Parathyroid adenoma (tissue), 2 donors: ENCODE measurements at regions not wholly inside any gene's neighbourhood (a gene's known extent, or its start where the extent isn't known, plus 50 kb on each side); places are given as distances from the start of the nearest gene placed in this dataset.
"Not testable (repeated sequence)": the region's sequence is repeated elsewhere in the genome, so short reads cannot be mapped to it uniquely, and the experiment has no call there.

ENCODE experiments used
- H2AFZ ChIP-seq: fragments of 300-600 bp; sonication (generic); one replicate; pipeline ENCODE4 v1.7.0; 2017; ENCODE audit warnings: antibody characterized with exemption, mild to moderate bottlenecking
- H3K27ac ChIP-seq: fragments of 300-600 bp; sonication (generic); one replicate; pipeline ENCODE4 v1.7.0; 2017
- H3K27me3 ChIP-seq: fragments of 300-600 bp; sonication (generic); one replicate; pipeline ENCODE4 v1.7.0; 2017; ENCODE audit warnings: low read length; ENCODE audit not compliant: control insufficient read depth, insufficient read depth
- H3K36me3 ChIP-seq: fragments of 300-600 bp; sonication (generic); one replicate; pipeline ENCODE4 v1.7.0; 2017; ENCODE audit warnings: low read length; ENCODE audit not compliant: control insufficient read depth, insufficient read depth
- H3K4me1 ChIP-seq: fragments of 300-600 bp; sonication (generic); one replicate; pipeline ENCODE4 v1.7.0; 2017; ENCODE audit warnings: control low read depth
- H3K4me2 ChIP-seq: fragments of 300-600 bp; sonication (generic); one replicate; pipeline ENCODE4 v1.7.0; 2017; ENCODE audit warnings: low read length
- H3K4me3 ChIP-seq: fragments of 300-600 bp; sonication (generic); one replicate; pipeline ENCODE4 v1.7.0; 2017; ENCODE audit warnings: low read depth, low read length
- H3K79me2 ChIP-seq: fragments of 300-600 bp; sonication (generic); one replicate; pipeline ENCODE4 v1.7.0; 2017; ENCODE audit warnings: control low read depth
- H3K9ac ChIP-seq: fragments of 300-600 bp; sonication (generic); one replicate; pipeline ENCODE4 v1.7.0; 2017; ENCODE audit warnings: mild to moderate bottlenecking
- H3K9me3 ChIP-seq: fragments of 300-600 bp; sonication (generic); one replicate; pipeline ENCODE4 v1.7.0; 2017; ENCODE audit warnings: low read length; ENCODE audit not compliant: control insufficient read depth
- TF ChIP-seq, protein P1 (sequence below): fragments of 300-600 bp; sonication (generic); IDR thresholded peaks from one replicate; pipeline ENCODE4 v1.7.0; 2017; ENCODE audit warnings: antibody characterized with exemption, mild to moderate bottlenecking
- donor health status: primary hyperparathyroidism.

DNA sequence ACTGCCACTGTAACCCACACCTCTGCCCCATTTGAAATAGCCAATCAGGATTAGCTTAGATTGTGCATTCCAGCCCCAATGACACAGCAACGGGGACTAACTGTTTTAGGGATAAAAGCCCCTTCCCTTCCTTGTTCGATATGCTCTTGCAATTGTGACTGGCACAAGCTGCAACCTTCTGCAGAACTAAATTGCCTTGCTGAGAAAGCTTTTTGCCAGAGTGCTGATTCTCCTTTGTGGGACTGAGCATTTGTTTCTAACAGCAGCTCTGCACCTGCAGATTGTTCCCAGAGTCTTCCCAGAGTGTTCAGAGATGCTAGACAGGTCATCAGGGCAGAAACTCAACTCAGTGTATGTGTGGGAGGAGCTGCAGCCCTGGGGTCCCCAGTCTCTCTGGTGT lies 115.8 kb downstream of the ZNF675 start:
- Histone ChIP-seq H3K27me3 (no peaks in the 10 kb centered on the region), H3K36me3 (no peaks in the 10 kb centered on the region), H2AFZ (no peak overlapping the region), H3K4me2 (no peak overlapping the region), H3K27ac (no peak overlapping the region), H3K4me1 (no peaks in the 10 kb centered on the region), H3K4me3 (no peak overlapping the region), H3K9ac (no peak overlapping the region), H3K79me2 (no peaks in the 10 kb centered on the region), H3K9me3 (no peaks in the 10 kb centered on the region)
- TF ChIP-seq, protein P1, sequence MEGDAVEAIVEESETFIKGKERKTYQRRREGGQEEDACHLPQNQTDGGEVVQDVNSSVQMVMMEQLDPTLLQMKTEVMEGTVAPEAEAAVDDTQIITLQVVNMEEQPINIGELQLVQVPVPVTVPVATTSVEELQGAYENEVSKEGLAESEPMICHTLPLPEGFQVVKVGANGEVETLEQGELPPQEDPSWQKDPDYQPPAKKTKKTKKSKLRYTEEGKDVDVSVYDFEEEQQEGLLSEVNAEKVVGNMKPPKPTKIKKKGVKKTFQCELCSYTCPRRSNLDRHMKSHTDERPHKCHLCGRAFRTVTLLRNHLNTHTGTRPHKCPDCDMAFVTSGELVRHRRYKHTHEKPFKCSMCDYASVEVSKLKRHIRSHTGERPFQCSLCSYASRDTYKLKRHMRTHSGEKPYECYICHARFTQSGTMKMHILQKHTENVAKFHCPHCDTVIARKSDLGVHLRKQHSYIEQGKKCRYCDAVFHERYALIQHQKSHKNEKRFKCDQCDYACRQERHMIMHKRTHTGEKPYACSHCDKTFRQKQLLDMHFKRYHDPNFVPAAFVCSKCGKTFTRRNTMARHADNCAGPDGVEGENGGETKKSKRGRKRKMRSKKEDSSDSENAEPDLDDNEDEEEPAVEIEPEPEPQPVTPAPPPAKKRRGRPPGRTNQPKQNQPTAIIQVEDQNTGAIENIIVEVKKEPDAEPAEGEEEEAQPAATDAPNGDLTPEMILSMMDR, result no peak

DNA sequence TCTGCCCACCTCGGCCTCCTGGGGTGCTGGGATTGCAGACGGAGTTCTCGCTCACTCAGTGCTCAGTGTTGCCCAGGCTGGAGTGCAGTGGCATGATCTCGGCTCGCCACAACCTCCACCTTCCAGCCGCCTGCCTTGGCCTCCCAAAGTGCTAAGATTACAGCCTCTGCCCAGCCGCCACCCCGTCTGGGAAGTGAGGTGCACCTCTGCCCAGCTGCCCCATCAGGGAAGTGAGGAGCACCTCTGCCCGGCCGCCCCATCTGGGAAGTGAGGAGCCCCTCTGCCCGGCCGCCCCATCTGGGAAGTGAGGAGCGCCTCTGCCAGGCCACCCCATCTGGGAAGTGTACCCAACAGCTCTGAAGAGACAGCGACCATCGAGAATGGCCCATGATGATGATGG lies 118.9 kb downstream of the ZNF675 start:
- not testable (repeated sequence) for H3K4me3 ChIP-seq, H3K9me3 ChIP-seq, H3K79me2 ChIP-seq, H3K4me1 ChIP-seq, H3K36me3 ChIP-seq, H3K27me3 ChIP-seq, H2AFZ ChIP-seq, H3K27ac ChIP-seq, H3K9ac ChIP-seq, H3K4me2 ChIP-seq

DNA sequence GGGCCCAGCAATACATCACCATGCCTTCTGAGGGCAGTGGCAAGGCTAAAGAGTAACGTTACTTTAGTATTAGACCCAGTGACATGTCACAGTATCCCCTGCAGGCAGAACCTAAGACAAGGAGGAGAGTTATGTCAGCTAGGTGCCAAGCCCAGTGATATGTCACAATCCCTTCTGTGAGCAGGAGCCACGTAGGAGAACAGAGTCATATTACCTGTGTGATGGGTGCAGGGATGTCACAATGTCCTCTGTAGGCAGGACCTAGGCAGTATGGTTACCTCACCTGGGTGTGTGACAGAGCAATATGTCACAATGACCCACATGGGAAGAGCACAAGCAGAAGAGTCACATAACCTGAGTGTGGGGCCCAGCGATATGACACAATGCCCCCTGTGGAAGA lies 121.8 kb downstream of the ZNF675 start:
- no peak overlapping the region for H3K27ac ChIP-seq
- TF ChIP-seq, protein P1, result no peak

DNA sequence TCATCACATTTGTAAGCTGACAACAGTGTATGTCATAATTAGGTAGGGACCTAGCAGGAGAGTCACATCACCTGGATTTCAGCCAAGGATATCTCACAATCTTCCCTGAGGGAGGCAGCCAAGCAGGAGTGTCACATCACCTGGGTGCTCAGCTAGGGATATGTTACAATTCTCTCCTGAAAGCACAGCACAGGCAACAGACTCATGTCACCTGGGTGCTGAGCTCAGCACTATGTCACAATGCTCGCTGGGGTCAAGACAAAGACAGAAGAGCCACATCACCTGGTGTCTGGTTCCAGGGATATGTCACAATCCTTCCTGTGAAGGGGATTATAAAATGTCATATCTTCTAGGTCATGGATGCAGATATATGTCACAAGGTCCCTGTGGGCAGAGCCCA lies 123.7 kb downstream of the ZNF675 start:
- H3K4me2 ChIP-seq, result no peak overlapping the region
- no peaks in the 10 kb centered on the region for H3K4me1 ChIP-seq
- H3K79me2 ChIP-seq, result no peaks in the 10 kb centered on the region
- TF ChIP-seq, protein P1, result no peak
- no peak overlapping the region for H2AFZ ChIP-seq
- H3K27me3 ChIP-seq, result no peaks in the 10 kb centered on the region
- H3K9me3 ChIP-seq, result no peaks in the 10 kb centered on the region
- no peak overlapping the region for H3K9ac ChIP-seq
- H3K27ac ChIP-seq, result no peak overlapping the region
- H3K4me3 ChIP-seq, result no peak overlapping the region
- H3K36me3 ChIP-seq, result no peaks in the 10 kb centered on the region

More for the DNA sequence above, 121.8 kb downstream of the ZNF675 start:
- H3K79me2 ChIP-seq, result no peaks in the 10 kb centered on the region
- no peaks in the 10 kb centered on the region for H3K36me3 ChIP-seq
- no peak overlapping the region for H3K4me3 ChIP-seq
- no peak overlapping the region for H3K9ac ChIP-seq
- no peak overlapping the region for H2AFZ ChIP-seq
- H3K27me3 ChIP-seq, result no peaks in the 10 kb centered on the region
- H3K9me3 ChIP-seq, result no peaks in the 10 kb centered on the region
- no peaks in the 10 kb centered on the region for H3K4me1 ChIP-seq
- H3K4me2 ChIP-seq, result no peak overlapping the region

DNA sequence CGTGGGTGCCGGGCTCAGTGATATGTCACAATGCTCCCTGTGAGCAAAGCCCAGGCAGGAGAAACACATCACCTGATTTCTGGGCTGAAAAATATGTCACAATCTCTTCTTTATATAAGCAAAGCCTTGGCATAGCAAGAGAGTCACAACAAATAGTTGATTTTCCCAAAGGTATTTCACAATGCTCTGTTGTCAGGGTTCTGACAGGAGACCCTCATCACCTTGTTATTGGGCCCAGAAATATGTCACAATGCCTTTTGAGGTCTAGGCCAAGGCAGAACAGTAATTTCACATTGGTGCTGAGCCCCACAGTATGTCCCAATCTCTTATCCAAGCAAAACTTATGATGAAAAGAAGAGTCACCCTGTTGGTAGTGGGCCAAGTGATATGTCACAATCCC lies 125.7 kb downstream of the ZNF675 start:
- Histone ChIP-seq H2AFZ (no peak overlapping the region), H3K9ac (no peak overlapping the region), H3K27me3 (no peaks in the 10 kb centered on the region), H3K36me3 (no peaks in the 10 kb centered on the region), H3K4me1 (no peaks in the 10 kb centered on the region), H3K79me2 (no peaks in the 10 kb centered on the region), H3K27ac (no peak overlapping the region), H3K9me3 (no peaks in the 10 kb centered on the region), H3K4me3 (no peak overlapping the region), H3K4me2 (no peak overlapping the region)
- TF ChIP-seq, protein P1, result no peak
